Stomach (tissue), 4 donors: ENCODE measurements at regions not wholly inside any gene's neighbourhood (a gene's known extent, or its start where the extent isn't known, plus 50 kb on each side); places are given as distances from the start of the nearest gene placed in this dataset.

ENCODE experiments used
- EP300 ChIP-seq: sonication (generic); formaldehyde crosslinking; IDR thresholded peaks from one replicate; pipeline ENCODE4 v1.6.1; 2017; ENCODE audit warnings: antibody characterized with exemption
- TF ChIP-seq, protein P1 (sequence below), 7 experiments: fragments of 450-650 bp in 4 of 7; fragments of 200-600 bp in 3 of 7; sonication (generic) in 3 of 7; IDR thresholded peaks; one replicate each; pipeline ENCODE4 v1.5.1; 2016 to 2019; ENCODE audit warnings: antibody characterized with exemption in 7 of 7, control low read depth in 2 of 7, mild to moderate bottlenecking in 1 of 7

DNA sequence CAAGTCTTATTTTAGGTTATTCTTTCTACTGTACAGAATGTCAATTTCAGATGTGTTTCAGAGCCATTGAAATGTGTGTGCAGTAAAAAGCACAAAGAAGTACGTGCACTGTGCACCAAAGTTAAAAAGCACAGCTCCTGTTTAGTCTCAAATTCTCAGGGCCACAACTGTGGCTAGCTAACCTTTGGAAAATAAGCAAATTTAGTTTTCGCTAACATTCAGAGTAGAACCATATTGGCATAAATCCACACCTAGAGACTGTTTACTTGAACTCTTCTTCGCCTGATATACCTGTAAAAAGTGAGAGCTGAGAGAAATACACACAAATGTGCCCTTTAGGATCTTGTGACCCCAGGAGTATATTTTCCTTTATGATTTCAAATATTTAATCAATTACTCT, 353.9 kb downstream of the TFEC start:
- TF ChIP-seq EP300 = no peak
- TF ChIP-seq, protein P1, sequence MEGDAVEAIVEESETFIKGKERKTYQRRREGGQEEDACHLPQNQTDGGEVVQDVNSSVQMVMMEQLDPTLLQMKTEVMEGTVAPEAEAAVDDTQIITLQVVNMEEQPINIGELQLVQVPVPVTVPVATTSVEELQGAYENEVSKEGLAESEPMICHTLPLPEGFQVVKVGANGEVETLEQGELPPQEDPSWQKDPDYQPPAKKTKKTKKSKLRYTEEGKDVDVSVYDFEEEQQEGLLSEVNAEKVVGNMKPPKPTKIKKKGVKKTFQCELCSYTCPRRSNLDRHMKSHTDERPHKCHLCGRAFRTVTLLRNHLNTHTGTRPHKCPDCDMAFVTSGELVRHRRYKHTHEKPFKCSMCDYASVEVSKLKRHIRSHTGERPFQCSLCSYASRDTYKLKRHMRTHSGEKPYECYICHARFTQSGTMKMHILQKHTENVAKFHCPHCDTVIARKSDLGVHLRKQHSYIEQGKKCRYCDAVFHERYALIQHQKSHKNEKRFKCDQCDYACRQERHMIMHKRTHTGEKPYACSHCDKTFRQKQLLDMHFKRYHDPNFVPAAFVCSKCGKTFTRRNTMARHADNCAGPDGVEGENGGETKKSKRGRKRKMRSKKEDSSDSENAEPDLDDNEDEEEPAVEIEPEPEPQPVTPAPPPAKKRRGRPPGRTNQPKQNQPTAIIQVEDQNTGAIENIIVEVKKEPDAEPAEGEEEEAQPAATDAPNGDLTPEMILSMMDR (IDR thresholded peaks at IDR 0.05) = no peak
